ENCODE measurements at regions not wholly inside any gene's neighbourhood (a gene's known extent, or its start where the extent isn't known, plus 50 kb on each side); places are given as distances from the start of the nearest gene placed in this dataset.
"Not testable (repeated sequence)": the region's sequence is repeated elsewhere in the genome, so short reads cannot be mapped to it uniquely, and the experiment has no call there.

DNA sequence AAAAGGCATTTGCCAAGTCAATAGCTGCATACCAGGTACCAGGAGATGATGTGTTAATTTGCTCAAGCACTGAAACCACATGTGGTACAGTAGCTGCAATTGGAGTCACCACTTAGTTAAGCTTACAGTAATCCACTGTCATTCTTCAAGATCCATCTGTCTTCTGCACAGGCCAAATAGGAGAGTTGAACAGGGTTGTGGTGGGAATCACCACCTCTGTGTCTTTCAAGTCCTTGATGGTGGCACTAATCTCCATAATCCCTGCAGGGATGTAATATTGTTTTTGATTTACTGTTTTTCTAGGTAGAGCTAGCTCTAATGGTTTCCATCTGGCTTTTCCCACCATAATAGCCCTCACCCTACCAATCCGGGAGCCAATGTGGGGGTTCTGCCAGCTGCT lies 91.9 kb downstream of the FCRL5 start:
- DNase-seq (ENCODE audit: low read depth in 2 of 2) = no peak

DNA sequence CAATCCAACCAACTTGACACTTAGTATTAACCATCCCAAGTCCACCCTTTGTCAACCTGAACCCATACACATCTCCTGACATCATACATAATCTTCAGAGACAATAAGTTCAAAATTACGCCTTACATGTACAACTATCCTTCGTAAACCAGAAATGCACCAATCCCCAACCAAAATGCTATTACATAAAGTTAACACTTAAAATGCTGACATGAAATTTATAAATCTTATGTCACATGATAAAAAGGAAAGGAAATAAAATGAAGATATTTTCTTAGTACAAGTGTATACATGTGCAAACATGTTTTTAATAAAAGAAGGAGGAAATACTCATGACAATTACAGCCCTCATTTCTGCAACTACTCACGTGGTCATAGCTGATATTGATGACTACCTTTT lies 95.0 kb downstream of the FCRL5 start:
- DNase-seq (ENCODE audit: low read depth in 2 of 2) = no peak

DNA sequence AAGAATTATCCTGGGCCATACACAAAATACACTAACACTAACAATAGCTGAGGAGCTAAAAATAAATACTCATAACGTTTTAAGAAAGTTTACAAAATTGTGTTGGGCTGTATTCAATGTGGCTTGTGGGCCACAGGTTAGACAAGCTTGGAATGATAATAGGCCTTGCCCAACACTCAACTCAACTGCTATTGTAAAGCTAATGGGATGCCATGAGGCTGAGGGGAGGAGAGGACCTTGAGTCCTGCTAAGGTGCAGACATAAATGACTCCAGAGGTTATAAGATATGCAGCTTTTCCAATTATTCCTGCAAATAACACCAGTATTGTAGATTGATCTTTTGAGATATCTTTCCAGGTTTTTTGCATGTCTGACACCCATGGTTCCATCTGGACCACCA lies 97.0 kb downstream of the FCRL5 start:
- no peak for DNase-seq (ENCODE audit: low read depth in 2 of 2)

DNA sequence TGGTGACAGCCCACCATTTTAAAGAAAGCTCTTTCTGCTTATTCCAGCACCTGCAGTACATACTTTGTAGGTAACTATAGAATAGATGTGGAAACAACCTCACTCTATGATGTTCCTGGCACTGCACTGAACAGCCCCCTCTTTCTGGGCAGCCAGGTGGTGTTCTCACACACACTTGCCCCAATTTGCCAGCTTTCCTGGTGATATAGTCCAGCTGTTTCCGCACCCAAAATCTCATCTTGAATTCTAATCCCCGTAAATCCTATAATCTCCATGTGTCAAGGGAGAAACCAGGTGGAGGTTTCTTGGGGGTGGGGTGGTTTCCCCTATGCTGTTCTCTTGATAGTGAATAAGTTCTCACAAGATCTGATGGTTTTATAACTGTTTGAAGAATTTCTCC lies 102.2 kb downstream of the FCRL5 start:
- DNase-seq (ENCODE audit: low read depth in 2 of 2) = no peak

DNA sequence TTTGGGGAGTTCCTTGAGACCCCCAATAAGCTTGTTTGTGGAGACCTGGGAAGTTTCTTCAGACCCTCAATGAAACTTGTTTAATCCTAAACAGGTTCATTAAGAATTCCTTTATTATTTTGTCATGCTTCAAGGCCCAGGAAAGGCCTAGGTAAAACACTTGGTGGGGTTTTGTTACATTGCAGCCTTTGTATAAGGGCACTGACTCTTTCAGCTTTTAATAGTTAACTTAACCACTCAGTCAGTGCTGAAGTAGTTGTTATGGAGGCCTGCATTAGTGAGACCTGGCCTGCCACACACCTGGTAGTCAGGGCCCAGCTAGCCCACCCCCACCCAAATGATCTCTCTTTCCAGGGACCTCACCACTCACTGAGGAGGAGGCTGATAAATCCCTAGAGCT lies 103.7 kb downstream of the FCRL5 start:
- no peak for DNase-seq (ENCODE audit: low read depth in 2 of 2)

DNA sequence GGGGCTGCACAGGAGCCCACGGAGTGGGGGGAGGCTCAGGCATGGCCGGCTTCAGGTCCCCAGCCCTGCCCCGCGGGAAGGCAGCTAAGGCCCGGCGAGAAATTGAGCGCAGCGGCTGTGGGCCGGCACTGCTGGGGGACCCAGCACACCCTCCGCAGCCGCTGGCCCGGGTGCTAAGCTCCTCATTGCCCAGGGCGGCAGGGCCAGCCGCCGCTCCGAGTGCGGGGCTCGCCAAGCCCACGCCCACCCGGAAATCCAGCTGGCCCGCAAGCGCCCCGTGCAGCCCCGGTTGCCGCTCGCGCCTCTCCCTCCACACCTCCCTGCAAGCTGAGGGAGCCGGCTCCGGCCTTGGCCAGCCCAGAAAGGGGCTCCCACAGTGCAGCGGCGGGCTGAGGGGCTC lies 106.0 kb downstream of the FCRL5 start:
- not testable (repeated sequence) for DNase-seq (ENCODE audit: low read depth in 2 of 2)

DNA sequence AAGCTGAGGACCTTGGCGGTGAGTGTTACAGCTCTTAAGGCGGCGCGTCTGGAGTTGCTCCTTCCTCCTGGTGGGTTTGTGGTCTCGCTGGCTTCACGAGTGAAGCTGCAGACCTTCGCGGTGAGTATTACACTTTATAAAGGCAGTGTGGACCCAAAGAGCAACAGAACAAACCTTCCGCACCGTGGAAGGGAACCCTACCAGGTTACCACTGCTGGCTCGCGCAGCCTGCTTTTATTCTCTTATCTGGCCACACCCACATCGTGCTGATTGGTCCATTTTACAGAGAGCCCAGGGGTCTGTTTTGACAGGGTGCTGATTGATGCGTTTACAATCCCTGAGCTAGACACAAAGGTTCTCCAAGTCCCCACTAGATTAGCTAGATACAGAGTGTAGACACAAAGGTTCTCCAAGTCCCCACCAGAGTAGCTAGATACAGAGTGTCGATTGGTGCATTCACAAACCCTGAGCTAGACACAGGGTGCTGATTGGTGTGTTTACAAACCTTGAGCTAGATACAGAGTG lies 106.6 kb downstream of the FCRL5 start:
- DNase-seq (ENCODE audit: low read depth in 2 of 2) = not testable (repeated sequence)

DNA sequence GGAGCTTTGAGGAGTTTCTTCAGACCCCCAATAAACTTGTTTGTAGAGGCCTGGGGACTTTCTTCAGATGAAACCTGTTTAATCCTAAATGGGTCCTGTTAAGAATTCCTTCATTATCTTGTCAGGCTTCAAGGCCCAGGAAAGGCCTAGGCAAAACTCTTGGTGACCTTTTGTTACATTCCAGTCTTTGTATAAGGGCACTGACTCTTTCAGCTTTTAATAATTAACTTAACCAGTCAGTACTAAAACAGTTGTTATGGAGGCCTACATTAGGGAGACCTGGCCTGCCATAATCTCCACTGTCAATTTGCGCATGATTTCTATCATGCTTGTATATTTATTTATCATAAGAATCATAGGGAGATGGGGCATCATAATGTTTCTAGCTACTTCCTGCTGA lies 110.2 kb downstream of the FCRL5 start:
- DNase-seq (ENCODE audit: low read depth in 2 of 2) = no peak

DNA sequence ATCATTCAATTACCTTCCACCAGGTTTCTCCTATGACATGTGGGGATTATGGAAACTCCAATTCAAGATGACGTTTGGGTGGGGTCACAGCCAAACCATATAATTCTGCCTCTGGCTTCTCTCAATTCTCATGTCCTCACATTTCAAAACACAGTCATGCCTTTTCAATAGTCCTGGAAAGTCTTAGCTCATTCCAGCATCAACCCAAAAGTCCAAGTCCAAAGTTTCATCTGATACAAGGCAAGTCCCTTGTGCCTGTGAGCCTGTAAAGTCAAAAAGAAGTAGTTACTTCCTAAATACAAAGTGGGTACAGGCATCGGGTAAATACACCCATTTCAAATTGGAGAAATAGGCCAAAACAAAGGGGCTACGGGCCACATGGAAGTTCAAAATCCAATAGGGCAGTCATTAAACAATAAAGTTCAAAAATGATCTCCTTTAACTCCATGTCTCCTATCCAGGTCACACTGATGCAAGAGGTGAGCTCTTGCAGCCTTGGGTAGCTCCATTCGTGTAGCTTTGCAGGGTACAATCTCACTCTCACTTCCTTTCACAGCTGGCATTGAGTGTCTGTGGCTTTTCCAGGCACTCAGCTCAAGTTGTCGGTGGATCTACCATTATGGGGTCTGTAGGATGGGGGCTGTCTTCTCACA lies 112.9 kb downstream of the FCRL5 start:
- no peak for DNase-seq (ENCODE audit: low read depth in 2 of 2)

DNA sequence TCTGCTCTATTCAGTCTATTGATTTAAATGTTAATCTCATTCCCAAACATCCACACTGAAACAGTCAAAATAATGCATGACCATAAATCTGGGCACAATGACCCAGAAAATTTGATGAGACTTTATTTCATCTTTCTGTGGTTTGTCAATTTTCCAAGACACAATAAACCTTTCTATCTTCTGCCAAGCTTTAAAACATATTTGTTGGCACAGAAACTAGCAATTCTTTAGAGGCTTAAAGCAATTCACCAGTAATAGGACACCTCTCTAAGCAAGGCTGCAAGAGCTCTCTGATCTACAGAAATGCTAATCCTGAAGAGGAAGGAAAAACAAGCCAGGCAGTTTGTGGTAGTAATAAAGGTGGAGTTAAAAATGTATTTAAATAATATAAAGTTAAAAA lies 113.7 kb downstream of the FCRL5 start:
- no peak for DNase-seq (ENCODE audit: low read depth in 2 of 2)

DNA sequence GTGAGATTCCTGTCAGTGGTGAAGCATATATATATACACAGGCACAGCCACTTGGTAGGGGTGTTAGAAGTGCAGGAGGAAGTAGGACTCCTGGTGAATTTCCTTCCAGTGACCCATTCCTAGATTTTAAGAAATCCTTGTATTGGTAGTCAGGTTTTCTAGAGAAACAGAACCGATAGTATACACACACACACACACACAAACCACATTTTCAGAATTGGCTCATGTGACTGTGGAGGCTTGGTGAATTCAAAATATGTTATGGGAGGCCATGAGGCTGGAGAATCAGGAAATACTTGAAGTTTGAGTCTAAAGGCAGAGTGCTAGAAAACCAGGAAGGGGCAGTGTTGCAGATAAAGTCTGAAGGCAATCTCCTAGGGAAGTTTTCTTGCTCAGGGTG lies 114.2 kb downstream of the FCRL5 start:
- DNase-seq (ENCODE audit: low read depth in 2 of 2) = peak in 1 of 2 donors; percentile 7

DNA sequence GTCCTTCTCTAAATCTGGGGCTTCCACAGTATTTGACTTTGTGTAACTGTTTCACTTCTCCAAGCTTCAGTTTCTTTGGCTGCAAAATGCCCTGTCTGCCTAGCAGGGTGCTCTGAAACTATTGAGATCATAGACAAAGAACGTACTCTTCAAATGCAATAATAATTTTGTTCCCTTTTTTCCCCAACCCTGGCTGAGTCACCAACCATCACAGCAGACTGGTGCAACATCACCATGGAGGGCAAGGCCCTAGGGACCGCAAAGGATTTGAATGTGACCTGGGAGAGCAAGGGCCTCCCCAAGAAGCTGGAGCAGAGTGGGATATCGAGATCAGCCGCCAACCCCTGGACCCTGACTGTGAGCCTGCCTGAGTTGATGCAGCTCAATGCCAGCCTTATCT lies 115.0 kb downstream of the FCRL5 start:
- no peak for DNase-seq (ENCODE audit: low read depth in 2 of 2)

DNA sequence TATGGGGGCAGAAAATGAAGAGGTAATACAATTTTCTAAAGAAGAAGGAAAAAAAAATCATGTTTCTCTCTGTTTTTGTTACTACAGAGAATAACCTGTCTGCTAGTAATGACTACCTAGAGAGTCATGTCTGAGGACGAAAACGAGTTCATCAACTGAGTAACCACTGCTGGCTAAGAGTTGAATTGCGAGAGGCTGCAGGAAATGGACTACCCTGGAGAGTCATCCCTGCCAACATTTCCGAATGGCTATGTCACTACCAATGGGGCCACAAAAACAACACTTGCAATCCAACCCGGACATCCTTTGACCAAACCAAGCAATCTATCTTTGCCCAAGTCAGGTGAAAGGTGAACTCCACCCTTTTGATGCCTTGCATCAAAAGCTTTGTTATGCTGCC lies 120.6 kb downstream of the FCRL5 start:
- DNase-seq (ENCODE audit: low read depth in 2 of 2) = peak; percentile 50 to 61

DNA sequence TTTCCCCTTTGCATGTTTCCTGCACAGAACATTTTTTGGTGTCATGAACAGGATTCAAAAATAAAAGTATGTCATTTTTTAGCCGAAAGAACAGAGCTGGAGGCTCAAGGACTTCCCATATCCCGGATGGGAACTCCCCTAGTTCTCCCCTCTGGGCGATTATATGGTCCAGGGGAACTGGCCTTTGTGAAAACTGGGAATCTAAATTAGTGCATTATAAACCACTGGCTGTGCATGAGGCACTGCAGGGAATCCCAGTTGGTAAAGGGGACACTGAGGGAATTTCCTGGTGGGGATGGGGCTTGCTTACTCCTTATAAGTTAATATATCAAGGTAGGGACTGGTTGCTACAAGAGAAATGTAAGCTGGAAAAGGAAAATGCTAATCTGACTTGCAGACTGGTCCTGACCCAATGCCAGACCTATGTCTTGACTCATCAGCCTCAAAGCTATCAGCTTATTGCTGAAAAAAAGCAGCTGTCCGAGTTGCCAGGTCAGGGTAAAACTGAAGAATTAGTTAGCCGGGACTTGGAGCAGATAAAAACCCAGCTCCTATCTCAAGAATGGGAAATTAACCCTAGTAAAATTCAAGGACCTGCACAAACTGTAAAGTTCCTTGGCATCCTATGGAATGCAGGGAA lies 122.6 kb downstream of the FCRL5 start:
- DNase-seq (ENCODE audit: low read depth in 2 of 2) = no peak

DNA sequence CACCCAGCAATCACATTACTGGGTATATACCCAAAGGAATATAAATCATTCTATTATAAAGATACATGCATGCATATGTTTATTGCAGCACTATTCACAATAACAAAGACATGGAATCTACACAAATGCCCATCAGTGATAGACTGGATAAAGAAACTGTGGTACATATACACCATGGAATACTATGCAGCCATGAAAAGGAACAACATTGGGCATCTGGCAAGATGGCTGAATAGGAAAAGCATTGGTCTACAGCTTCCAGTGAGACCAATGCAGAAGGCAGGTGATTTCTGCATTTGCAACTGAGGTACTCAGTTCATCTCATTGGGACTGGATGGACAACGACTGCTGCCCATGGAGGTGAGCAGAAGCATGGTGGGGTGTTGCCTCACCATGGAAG lies 128.6 kb downstream of the FCRL5 start:
- not testable (repeated sequence) for DNase-seq (ENCODE audit: low read depth in 2 of 2)

DNA sequence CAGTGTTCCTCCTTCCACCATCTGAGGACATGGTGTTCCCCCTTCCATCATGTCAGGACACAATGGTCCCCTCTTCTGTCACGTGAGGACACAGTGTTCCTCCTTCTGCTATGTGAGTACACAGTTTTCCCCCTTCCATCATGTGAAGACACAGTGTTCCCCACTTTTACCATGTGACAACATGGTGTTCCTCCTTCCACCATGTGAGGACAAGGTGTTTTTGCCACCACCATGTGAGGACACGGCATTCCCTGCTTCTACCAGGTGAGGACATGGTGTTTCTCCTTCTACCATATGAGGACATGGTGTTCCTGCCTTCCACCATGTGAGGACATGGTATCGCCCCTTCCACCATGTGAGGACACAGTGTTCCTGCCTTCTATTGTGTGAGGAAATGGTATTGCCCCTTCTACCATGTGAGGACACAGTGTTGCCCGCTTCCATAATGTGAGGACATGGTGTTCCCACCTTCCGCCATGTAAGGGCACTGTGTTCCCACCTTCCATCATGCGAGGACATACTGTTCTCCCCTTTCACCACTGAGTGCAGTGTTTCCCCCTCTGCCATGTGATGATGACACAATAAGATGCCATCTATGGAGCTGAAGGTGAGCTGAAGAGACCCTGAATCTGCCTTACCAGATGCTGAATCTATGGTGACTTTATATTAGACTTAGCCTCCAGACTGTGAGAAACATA lies 132.3 kb downstream of the FCRL5 start:
- no peak for DNase-seq (ENCODE audit: low read depth in 2 of 2)

DNA sequence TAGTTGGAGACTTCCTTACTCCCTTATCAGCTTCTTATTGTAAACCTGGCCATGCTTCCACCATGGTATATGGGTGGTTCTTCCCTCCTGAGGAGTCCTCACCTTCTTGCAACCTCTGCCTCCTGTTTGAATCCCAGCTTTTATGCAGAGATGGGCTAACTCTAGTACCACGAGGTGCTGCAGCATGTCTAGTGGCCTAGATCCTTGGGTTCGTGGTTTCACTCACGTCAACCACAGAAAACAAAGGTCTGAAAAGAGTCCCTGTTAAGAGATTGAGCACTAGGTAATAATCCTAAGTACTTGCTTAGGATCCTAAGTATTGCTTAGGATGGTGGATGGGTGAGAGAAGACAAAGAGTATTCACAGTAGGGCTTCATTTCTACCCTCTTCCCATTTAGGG lies 133.7 kb downstream of the FCRL5 start:
- no peak for DNase-seq (ENCODE audit: low read depth in 2 of 2)

DNA sequence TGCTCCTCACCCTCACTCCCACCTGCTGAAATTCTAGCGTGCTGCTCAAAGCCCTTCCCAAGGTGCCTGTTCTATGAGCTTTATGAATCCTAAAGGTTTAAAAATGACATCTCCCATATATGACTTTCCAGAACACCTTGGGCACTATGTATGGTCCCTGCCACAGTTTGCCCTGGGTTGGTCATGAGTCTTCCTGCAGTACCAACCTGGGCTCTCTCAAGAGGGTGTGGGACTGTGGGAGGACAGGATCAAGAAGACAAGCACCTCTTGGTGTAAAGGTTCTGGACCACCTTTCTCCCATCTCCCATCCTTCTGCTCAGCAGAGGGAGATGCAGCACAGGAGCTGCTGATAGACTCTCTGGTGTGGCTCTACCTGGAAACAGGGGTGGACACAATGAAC lies 134.1 kb downstream of the FCRL5 start:
- no peak for DNase-seq (ENCODE audit: low read depth in 2 of 2)

DNA sequence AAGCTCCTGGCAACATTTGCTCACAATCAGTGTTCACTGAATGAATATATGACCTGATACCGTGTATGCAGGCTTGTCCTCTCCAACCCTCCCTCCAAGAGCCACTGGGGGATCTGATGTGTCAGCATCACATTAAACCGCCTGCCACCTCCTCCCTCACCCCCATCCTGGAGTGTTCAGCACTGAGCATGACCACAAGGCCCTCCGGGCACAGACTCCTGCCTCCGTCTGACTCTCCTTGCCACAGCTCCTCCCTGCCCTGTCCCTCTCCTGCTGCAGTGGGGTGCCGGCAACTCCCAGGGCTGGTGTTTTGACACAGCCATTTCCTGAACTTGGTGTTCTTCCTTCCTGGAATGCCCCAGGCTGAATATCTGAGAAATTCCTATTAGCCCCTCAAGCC lies 136.7 kb downstream of the FCRL5 start:
- DNase-seq (ENCODE audit: low read depth in 2 of 2) = no peak

DNA sequence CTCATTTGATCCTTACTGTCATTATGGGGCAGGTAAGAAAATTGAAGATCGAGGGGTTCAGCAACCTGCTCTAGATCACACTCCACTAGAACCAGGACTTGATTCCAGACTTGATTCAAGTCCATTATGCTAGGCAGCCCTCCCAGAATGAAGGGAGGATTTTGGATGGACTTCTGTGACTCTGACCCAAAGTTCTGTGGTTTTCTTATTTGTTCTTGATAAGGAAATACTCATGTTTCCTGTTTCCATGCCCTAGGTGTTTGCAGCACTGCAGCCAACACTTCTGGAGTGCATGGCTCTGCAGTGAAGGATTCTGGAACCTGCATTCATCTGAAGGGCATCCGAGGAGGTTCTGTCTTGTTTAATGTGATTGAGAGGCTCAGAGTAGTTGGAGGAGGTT lies 140.0 kb downstream of the FCRL5 start:
- DNase-seq (ENCODE audit: low read depth in 2 of 2) = no peak

DNA sequence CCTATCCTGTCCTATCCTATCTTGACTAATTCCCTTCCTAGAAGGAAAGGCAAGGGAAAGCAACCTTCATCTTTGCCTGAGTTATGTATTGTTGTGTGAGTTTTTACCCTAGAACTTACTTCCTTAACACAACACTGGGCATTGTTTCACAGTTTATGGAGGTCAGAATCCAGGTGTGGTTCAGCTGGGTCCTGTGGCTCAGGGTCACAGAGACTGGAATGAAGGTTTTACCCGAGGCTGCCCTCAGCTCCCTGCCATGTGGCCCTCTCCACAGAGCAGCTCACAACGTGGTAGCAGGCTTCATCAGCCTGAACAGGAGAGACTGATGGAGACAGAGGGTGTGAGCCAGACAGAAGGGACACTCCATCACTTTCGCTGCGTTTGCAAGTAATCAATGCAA lies 140.5 kb downstream of the FCRL5 start:
- no peak for DNase-seq (ENCODE audit: low read depth in 2 of 2)

DNA sequence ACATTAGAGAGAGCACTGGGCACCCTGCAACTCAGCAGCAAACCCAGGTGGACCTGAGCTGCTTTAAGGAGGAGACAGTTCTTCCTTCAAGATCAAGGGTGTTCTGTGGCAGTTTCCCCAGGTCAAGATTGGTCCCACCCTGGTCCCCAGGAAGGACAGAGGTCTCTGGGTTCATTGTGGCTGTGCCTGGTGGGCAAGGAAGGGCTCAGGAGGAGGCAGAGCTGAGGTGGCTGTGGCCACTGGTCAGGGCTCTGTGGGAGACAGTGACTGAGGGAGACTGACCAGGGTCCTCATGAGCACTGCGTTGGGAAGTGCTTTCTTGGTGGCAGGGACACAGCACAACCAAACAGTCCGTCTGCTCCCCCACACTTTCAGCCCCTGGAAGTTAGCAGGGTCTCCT lies 141.3 kb downstream of the FCRL5 start:
- DNase-seq (ENCODE audit: low read depth in 2 of 2) = no peak

DNA sequence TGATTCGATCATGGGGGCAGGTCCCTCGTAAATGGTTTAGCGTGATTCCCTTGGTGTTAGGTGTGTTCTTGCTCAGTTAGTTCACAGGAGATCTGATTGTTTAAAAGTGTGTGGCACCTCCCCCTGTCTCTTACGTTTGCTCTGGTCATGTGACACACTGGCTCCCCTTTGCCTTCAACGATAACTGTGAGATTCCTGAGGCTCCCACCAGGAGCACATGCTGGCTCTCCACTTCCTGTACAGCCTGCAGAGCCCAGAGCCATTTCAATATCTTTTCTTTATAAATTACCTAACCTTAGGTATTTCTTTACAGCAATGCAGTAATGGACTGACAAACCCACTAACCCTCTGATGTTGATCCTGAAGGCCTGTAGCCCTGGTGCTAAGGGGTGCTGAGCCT lies 141.9 kb downstream of the FCRL5 start:
- no peak for DNase-seq (ENCODE audit: low read depth in 2 of 2)
